NT2/D1 (cell line): ENCODE measurements at regions not wholly inside any gene's neighbourhood (a gene's known extent, or its start where the extent isn't known, plus 50 kb on each side); places are given as distances from the start of the nearest gene placed in this dataset.
"Not testable (repeated sequence)": the region's sequence is repeated elsewhere in the genome, so short reads cannot be mapped to it uniquely, and the experiment has no call there.

Experiments used
- SUZ12 ChIP-seq: IDR thresholded peaks from 2 replicates; pipeline ENCODE4 v1.6.1; 2011; ENCODE audit not compliant: insufficient read length, insufficient read depth; ENCODE audit errors: extremely low read depth
- YY1 ChIP-seq: IDR thresholded peaks from 2 replicates; pipeline ENCODE4 v1.6.1; 2011; ENCODE audit not compliant: insufficient read length, insufficient read depth

DNA sequence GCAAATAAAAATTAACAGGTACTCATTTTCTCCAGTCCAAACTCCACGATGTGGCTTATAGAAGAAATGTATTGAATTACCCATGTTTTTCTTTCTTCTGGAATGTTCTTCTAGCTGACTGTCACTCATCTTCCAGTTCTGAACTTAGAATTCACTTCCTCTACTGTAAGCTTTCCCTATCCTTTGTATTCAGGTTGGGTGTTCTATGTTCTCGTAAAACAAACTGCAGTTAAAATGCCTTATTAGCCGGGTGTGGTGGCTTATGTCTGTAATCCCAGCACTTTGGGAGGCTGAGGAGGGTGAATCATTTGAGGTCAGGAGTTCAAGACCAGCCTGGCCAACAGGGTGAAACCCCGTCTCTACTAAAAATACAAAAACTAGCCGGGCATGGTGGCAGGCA lies 470.6 kb downstream of the NAV3 start:
- TF ChIP-seq YY1, SUZ12: not testable (repeated sequence)
